GM21717 (cell line): ENCODE measurements at regions not wholly inside any gene's neighbourhood (a gene's known extent, or its start where the extent isn't known, plus 50 kb on each side); places are given as distances from the start of the nearest gene placed in this dataset.
A peak's percentile ranks its signal among the peaks of the same experiment; 100 is the strongest.
"Not testable (repeated sequence)": the region's sequence is repeated elsewhere in the genome, so short reads cannot be mapped to it uniquely, and the experiment has no call there.

Experiments used
- ATAC-seq: cut with Tn5 transposase; IDR thresholded peaks from one replicate; pipeline ENCODE4 v1.9.1; 2021; ENCODE audit warnings: mild to moderate bottlenecking, moderate library complexity; ENCODE audit not compliant: unreplicated experiment

- ATAC-seq: no peak
Measured at GRCh38 chr18:67455890-67456501, 60.5 kb downstream of the DSEL start.

GRCh38 chr18:67453901-67454300 is 62.6 kb downstream of the DSEL start:
- ATAC-seq: no peak

- ATAC-seq: no peak
Measured at GRCh38 chr18:67451960-67452359, 64.6 kb downstream of the DSEL start.

GRCh38 chr18:67451101-67451500 is 65.4 kb downstream of the DSEL start:
- not testable (repeated sequence) for ATAC-seq

- no peak for ATAC-seq
Measured at GRCh38 chr18:67433971-67434370, 82.5 kb downstream of the DSEL start.

- ATAC-seq: no peak
Measured at GRCh38 chr18:67432806-67433205, 83.7 kb downstream of the DSEL start.

GRCh38 chr18:67428805-67429204 is 87.7 kb downstream of the DSEL start:
- ATAC-seq: no peak

GRCh38 chr18:67428158-67428557 is 88.4 kb downstream of the DSEL start:
- no peak for ATAC-seq

GRCh38 chr18:67426486-67426885 is 90.0 kb downstream of the DSEL start:
- ATAC-seq: no peak

- no peak for ATAC-seq
Measured at GRCh38 chr18:67425672-67426071, 90.8 kb downstream of the DSEL start.

- no peak for ATAC-seq
Measured at GRCh38 chr18:67421651-67422050, 94.9 kb downstream of the DSEL start.

- peak; percentile 95 for ATAC-seq
Measured at GRCh38 chr18:67417864-67418523, 98.5 kb downstream of the DSEL start.

- no peak for ATAC-seq
Measured at GRCh38 chr18:67411116-67411515, 105.4 kb downstream of the DSEL start.

- ATAC-seq: no peak
Measured at GRCh38 chr18:67410075-67411070, 106.1 kb downstream of the DSEL start.

GRCh38 chr18:67408240-67408639 is 108.3 kb downstream of the DSEL start:
- no peak for ATAC-seq

- ATAC-seq: no peak
Measured at GRCh38 chr18:67406714-67407113, 109.8 kb downstream of the DSEL start.

- ATAC-seq: no peak
Measured at GRCh38 chr18:67402543-67402942, 114.0 kb downstream of the DSEL start.

GRCh38 chr18:67400502-67401117 is 115.9 kb downstream of the DSEL start:
- no peak for ATAC-seq

- ATAC-seq: no peak
Measured at GRCh38 chr18:67386032-67386431, 130.5 kb downstream of the DSEL start.

- no peak for ATAC-seq
Measured at GRCh38 chr18:67385455-67385854, 131.1 kb downstream of the DSEL start.

GRCh38 chr18:67384057-67384456 is 132.5 kb downstream of the DSEL start:
- not testable (repeated sequence) for ATAC-seq
